MV-4-11 (cell line): ENCODE measurements at regions not wholly inside any gene's neighbourhood (a gene's known extent, or its start where the extent isn't known, plus 50 kb on each side); places are given as distances from the start of the nearest gene placed in this dataset.

Experiments
- DNase-seq: peaks from one replicate; lab custom pipeline; 2025; lab: John Stamatoyannopoulos, UW

GRCh38 chr4:125808570-125808969 is 493.8 kb downstream of the FAT4 start:
- DNase-seq = no peak

- no peak for DNase-seq
Measured at GRCh38 chr4:125811892-125812291, 497.1 kb downstream of the FAT4 start.

GRCh38 chr4:125826801-125827695 is 512.3 kb downstream of the FAT4 start:
- DNase-seq = no peak

GRCh38 chr4:125827696-125828052 is 512.9 kb downstream of the FAT4 start:
- no peak for DNase-seq

GRCh38 chr4:125828346-125828745 is 513.6 kb downstream of the FAT4 start:
- DNase-seq = no peak

- DNase-seq = no peak
Measured at GRCh38 chr4:125832161-125832560, 517.4 kb downstream of the FAT4 start.

GRCh38 chr4:125836597-125837195 is 521.9 kb downstream of the FAT4 start:
- no peak for DNase-seq

GRCh38 chr4:125837493-125838201 is 522.9 kb downstream of the FAT4 start:
- DNase-seq = no peak

- no peak for DNase-seq
Measured at GRCh38 chr4:125838202-125838601, 523.4 kb downstream of the FAT4 start.

- no peak for DNase-seq
Measured at GRCh38 chr4:125838924-125839323, 524.2 kb downstream of the FAT4 start.

- DNase-seq = no peak
Measured at GRCh38 chr4:125843947-125844346, 529.2 kb downstream of the FAT4 start.

GRCh38 chr4:125847518-125847917 is 532.8 kb downstream of the FAT4 start:
- DNase-seq = no peak

- DNase-seq = no peak
Measured at GRCh38 chr4:125849869-125850268, 535.1 kb downstream of the FAT4 start.

- no peak for DNase-seq
Measured at GRCh38 chr4:125891597-125892258, 577.0 kb downstream of the FAT4 start.

- no peak for DNase-seq
Measured at GRCh38 chr4:125904802-125905201, 590.0 kb downstream of the FAT4 start.

GRCh38 chr4:125911058-125911457 is 596.3 kb downstream of the FAT4 start:
- no peak for DNase-seq

- DNase-seq = no peak
Measured at GRCh38 chr4:125911481-125911880, 596.7 kb downstream of the FAT4 start.

- no peak for DNase-seq
Measured at GRCh38 chr4:125917559-125917958, 602.8 kb downstream of the FAT4 start.

- DNase-seq = no peak
Measured at GRCh38 chr4:125928652-125929051, 613.9 kb downstream of the FAT4 start.

GRCh38 chr4:125938541-125938940 is 623.8 kb downstream of the FAT4 start:
- DNase-seq = no peak

GRCh38 chr4:125940426-125940825 is 625.7 kb downstream of the FAT4 start:
- DNase-seq = no peak

- DNase-seq = no peak
Measured at GRCh38 chr4:125944966-125945365, 630.2 kb downstream of the FAT4 start.
